ENCODE measurements at regions not wholly inside any gene's neighbourhood (a gene's known extent, or its start where the extent isn't known, plus 50 kb on each side); places are given as distances from the start of the nearest gene placed in this dataset.
A peak's percentile ranks its signal among the peaks of the same experiment; 100 is the strongest.

DNA sequence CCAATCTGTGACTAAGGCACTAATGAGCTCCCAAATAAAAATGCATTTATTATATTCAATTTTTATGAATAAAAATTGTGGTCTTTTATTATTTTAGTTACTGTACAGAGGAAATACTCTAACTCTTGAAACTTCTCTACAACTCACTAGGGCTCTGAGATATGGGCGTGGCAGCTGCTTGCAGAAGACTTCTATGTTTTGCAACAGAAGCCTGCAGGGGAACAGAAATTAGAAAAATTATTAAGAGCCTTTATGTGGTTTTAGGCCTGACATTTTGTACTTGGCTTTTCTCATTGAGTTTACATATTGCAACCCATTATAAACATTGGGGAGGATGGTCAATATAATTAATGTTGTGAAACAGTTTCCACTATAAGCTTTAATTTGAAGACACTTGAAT is 581.4 kb downstream of the TNS3 start:
- H3K9me3 ChIP-seq (replicated peaks in 1 of 3) = no peaks in the 10 kb centered on the region
- no peaks in the 10 kb centered on the region for H3K36me3 ChIP-seq (replicated peaks in 1 of 2)
- WGBS, 4 donors = 67 to 91% (median 81%) methylated on average over 1 of the region's 1 CpG
- H3K4me3 ChIP-seq = no peak overlapping the region
- intact Hi-C loops (cut with DNase I) = no loop called here
- TF ChIP-seq, protein P1, sequence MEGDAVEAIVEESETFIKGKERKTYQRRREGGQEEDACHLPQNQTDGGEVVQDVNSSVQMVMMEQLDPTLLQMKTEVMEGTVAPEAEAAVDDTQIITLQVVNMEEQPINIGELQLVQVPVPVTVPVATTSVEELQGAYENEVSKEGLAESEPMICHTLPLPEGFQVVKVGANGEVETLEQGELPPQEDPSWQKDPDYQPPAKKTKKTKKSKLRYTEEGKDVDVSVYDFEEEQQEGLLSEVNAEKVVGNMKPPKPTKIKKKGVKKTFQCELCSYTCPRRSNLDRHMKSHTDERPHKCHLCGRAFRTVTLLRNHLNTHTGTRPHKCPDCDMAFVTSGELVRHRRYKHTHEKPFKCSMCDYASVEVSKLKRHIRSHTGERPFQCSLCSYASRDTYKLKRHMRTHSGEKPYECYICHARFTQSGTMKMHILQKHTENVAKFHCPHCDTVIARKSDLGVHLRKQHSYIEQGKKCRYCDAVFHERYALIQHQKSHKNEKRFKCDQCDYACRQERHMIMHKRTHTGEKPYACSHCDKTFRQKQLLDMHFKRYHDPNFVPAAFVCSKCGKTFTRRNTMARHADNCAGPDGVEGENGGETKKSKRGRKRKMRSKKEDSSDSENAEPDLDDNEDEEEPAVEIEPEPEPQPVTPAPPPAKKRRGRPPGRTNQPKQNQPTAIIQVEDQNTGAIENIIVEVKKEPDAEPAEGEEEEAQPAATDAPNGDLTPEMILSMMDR (IDR thresholded peaks at IDR 0.05) = no peak
- no peak for TF ChIP-seq POLR2A (IDR thresholded peaks at IDR 0.05)
- peaks cover 0 to 3% of the 10 kb centered on the region in 2 donors for H3K4me1 ChIP-seq (replicated peaks in 1 of 2)
- DNase-seq = no peak
- H3K27ac ChIP-seq = no peak overlapping the region
- no peaks in the 10 kb centered on the region for H3K27me3 ChIP-seq

DNA sequence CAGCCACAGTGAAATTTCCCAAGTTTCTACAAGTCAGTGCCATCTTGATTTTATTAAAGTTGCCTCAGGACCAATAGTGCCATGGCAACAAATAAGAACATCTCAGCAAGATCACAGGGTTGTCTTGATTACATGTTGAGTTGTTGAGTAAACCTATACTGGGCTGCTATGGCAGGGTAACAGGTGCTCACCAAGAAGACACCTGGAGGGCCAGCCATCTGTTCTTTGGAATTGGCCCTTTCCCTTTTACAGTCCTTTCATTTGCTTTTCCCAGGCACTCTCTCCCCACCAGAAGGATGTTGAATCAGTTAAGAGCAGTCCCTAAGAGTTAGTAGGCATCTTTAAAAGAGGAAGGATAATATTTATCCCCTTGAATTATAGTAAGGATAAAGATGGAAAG is 582.0 kb downstream of the TNS3 start:
- H3K36me3 ChIP-seq (replicated peaks in 1 of 2) = no peaks in the 10 kb centered on the region
- H3K27me3 ChIP-seq = no peaks in the 10 kb centered on the region
- no peak for DNase-seq
- peaks cover 0 to 3% of the 10 kb centered on the region in 2 donors for H3K4me1 ChIP-seq (replicated peaks in 1 of 2)
- H3K4me3 ChIP-seq = no peak overlapping the region
- intact Hi-C loops (cut with DNase I) = no loop called here
- TF ChIP-seq POLR2A (IDR thresholded peaks at IDR 0.05) = no peak
- TF ChIP-seq, protein P1 (IDR thresholded peaks at IDR 0.05) = no peak
- no peaks in the 10 kb centered on the region for H3K9me3 ChIP-seq (replicated peaks in 1 of 3)
- no peak overlapping the region for H3K27ac ChIP-seq

DNA sequence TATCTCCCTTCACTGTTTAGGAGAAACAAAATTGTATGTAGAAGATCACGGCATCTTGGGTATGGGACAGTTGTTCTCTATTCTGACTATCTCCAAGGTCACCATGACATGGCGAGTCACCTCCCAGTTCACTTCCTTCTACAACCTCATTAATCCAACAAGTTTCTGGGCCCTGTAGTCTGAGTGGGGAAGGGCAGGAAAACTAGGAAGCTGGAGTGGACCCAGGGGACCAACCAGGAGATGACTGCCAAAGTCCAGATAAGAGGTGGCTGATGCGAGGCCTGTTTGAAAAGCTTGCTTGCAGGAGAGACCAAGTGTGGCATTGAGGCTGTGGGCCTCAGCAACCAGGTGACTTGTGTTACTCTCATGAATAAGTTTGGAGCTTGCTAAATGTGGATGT is 584.9 kb downstream of the TNS3 start:
- H3K4me1 ChIP-seq (replicated peaks in 1 of 2) = peaks cover 0 to 3% of the 10 kb centered on the region in 2 donors
- intact Hi-C loops (cut with DNase I) = no loop called here
- H3K27ac ChIP-seq = peak overlapping the region in 1 of 5 donors; percentile 16
- H3K4me3 ChIP-seq = no peak overlapping the region
- H3K36me3 ChIP-seq (replicated peaks in 1 of 2) = no peaks in the 10 kb centered on the region
- 69 to 89% (median 78%) methylated on average over 3 of the region's 3 CpGs for WGBS, 4 donors
- no peaks in the 10 kb centered on the region for H3K9me3 ChIP-seq (replicated peaks in 1 of 3)
- peak in 4 of 7 donors; percentile 7 to 22 (median 16) for DNase-seq
- no peaks in the 10 kb centered on the region for H3K27me3 ChIP-seq
- TF ChIP-seq, protein P1 (IDR thresholded peaks at IDR 0.05) = no peak
- no peak for TF ChIP-seq POLR2A (IDR thresholded peaks at IDR 0.05)

DNA sequence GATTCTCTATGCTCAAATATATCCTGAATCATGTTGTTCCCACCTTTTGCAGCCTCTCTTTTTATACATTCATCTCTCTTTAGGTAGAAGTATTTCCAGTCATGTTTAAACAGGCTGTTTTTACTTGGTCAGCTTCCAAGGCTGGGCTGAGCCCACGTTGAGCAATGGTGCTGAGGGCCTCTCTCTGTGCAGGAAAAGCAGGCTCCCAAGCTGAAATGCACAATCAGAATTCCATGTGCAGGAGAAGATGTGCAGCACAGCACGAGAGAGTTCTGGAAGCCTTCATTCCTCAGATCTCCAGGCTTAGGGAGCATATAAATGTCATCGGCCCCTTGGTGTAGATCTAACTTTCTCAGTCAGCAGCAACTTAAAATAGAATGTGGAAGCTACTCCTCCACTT is 588.5 kb downstream of the TNS3 start:
- H3K27ac ChIP-seq = no peak overlapping the region
- H3K27me3 ChIP-seq = no peaks in the 10 kb centered on the region
- TF ChIP-seq POLR2A (IDR thresholded peaks at IDR 0.05) = no peak
- TF ChIP-seq, protein P1 (IDR thresholded peaks at IDR 0.05) = no peak
- peaks cover 0 to 3% of the 10 kb centered on the region in 2 donors for H3K4me1 ChIP-seq (replicated peaks in 1 of 2)
- no peak overlapping the region for H3K4me3 ChIP-seq
- H3K36me3 ChIP-seq (replicated peaks in 1 of 2) = no peaks in the 10 kb centered on the region
- peak in 3 of 7 donors; percentile 22 to 32 (median 24) for DNase-seq
- no peaks in the 10 kb centered on the region for H3K9me3 ChIP-seq (replicated peaks in 1 of 3)
- intact Hi-C loops (cut with DNase I) = no loop called here
- 58 to 62% (median 61%) methylated on average over 3 of the region's 3 CpGs for WGBS, 4 donors

All from adrenal gland (tissue), 9 donors.